SK-N-MC (cell line): ENCODE measurements at regions not wholly inside any gene's neighbourhood (a gene's known extent, or its start where the extent isn't known, plus 50 kb on each side); places are given as distances from the start of the nearest gene placed in this dataset.

Experiments used
- DNase-seq: peaks from one replicate; pipeline ENCODE4 v3.0.0-alpha.2; 2011; ENCODE audit warnings: low read depth, low spot score
- H3K27ac ChIP-seq: fragments of 200-600 bp; sonication (generic); 2 replicates; pipeline ENCODE4 v1.5.1; 2016; ENCODE audit warnings: mixed run types
- H3K36me3 ChIP-seq: fragments of 200-600 bp; sonication (generic); 2 replicates; pipeline ENCODE4 v1.6.1; 2017; ENCODE audit warnings: antibody characterized with exemption, low read length, mixed read lengths; ENCODE audit not compliant: insufficient read depth
- H3K4me3 ChIP-seq: fragments of 200-600 bp; sonication (generic); 2 replicates; pipeline ENCODE4 v1.5.1; 2016
- H3K9ac ChIP-seq: fragments of 200-600 bp; sonication (generic); 2 replicates; pipeline ENCODE4 v1.8.0; 2017; ENCODE audit warnings: mixed run types, mixed read lengths; ENCODE audit not compliant: insufficient read length
- H3K9me3 ChIP-seq: fragments of 200-600 bp; sonication (generic); 2 replicates; pipeline ENCODE4 v1.6.1; 2017; ENCODE audit warnings: low read depth, mild to moderate bottlenecking, antibody characterized with exemption, low read length, moderate library complexity, mixed read lengths
- EZH2 ChIP-seq: fragments of 200-600 bp; sonication (generic); IDR thresholded peaks from one replicate; pipeline ENCODE4 v1.6.1; 2017; ENCODE audit warnings: antibody characterized with exemption
- FOXP2 ChIP-seq: optimal IDR thresholded peaks from 2 replicates; pipeline ENCODE3; 2011; ENCODE audit warnings: mild to moderate bottlenecking, moderate library complexity; ENCODE audit not compliant: insufficient read depth; ENCODE audit errors: extremely low read length, control extremely low read depth
- POLR2AphosphoS5 ChIP-seq: IDR thresholded peaks from 2 replicates; pipeline ENCODE4 v1.6.1; 2012; ENCODE audit warnings: mild to moderate bottlenecking, low read depth, low read length, borderline replicate concordance

DNA sequence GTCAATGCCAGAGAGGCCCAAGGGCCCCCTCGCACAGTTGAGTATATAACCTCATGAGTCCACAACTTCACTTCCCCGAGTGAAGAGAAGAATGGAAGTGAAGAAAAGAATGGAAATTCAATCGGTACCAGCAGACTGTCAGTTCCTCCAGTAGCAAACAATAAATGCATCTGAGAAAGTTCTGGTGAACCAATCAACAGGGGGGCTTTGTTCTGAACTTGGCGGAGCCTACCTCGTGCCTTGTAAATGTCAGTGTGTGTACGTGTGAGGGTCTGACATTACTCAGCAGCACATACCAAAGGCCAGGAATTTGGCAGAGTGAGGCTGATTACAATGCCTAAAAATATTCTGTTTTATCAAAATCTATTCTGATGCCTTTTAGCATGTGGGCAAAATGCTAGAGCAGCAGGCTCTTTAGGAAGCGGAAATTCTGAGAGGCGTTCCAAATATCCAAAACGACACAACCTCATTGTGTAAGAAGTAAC lies 238.5 kb downstream of the LTN1 start:
- no peaks in the 10 kb centered on the region for H3K9me3 ChIP-seq
- H3K9ac ChIP-seq: no peak overlapping the region
- H3K27ac ChIP-seq: no peak overlapping the region
- H3K36me3 ChIP-seq: no peaks in the 10 kb centered on the region
- TF ChIP-seq POLR2AphosphoS5 (no peak), EZH2 (no peak), FOXP2 (no peak)
- DNase-seq: no peak
- H3K4me3 ChIP-seq: no peak overlapping the region

GRCh38 chr21:28752131-28752530 lies 240.5 kb downstream of the LTN1 start:
- Histone ChIP-seq H3K9me3 (no peaks in the 10 kb centered on the region), H3K36me3 (no peaks in the 10 kb centered on the region), H3K27ac (no peak overlapping the region), H3K9ac (no peak overlapping the region), H3K4me3 (no peak overlapping the region)
- no peak for DNase-seq
- TF ChIP-seq FOXP2 (no peak), POLR2AphosphoS5 (no peak), EZH2 (no peak)

DNA sequence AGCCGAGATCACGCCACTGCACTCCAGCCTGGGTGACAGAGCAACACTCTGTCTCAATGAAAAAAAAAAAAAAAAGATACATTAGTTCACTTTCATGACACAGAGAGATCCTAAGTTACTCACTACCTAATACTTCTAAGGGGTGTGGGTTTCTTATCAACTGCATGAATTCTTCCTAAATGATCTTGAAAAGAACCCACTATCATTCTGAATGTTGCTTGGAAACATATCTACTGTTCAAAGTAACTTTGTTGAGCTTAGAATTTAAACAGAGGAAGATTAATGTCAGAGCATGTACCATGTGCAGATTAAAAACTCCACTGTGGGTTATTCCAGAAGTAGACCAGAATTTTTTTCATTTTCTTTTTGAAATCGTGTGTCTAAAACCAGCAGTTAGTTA lies 241.5 kb downstream of the LTN1 start:
- no peak for DNase-seq
- H3K4me3 ChIP-seq: no peak overlapping the region
- H3K9me3 ChIP-seq: no peaks in the 10 kb centered on the region
- TF ChIP-seq POLR2AphosphoS5 (no peak), FOXP2 (no peak), EZH2 (no peak)
- H3K36me3 ChIP-seq: no peaks in the 10 kb centered on the region
- H3K27ac ChIP-seq: no peak overlapping the region
- no peak overlapping the region for H3K9ac ChIP-seq

DNA sequence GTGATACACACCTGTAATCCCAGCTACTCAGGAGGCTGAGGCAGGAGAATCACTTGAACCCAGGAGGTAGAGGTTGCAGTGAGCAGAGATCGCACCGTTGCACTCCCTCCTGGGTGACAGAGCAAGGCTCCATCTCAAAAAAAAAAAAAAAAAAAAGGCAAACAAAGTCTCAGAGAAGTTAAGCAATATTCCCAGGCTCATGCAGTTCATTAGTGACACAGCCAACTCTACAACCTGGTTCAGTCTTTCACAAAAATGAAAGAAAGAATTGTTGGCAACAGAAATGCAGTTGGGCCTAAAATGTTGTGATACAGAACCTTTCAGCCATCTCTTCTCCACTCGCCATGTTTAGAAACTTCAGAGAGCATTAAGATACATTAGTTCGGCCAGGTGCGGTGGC lies 242.1 kb downstream of the LTN1 start:
- H3K27ac ChIP-seq: no peak overlapping the region
- no peak overlapping the region for H3K9ac ChIP-seq
- TF ChIP-seq POLR2AphosphoS5: no peak
- TF ChIP-seq FOXP2: no peak
- no peak for TF ChIP-seq EZH2
- DNase-seq: no peak
- H3K9me3 ChIP-seq: no peaks in the 10 kb centered on the region
- H3K4me3 ChIP-seq: no peak overlapping the region
- H3K36me3 ChIP-seq: no peaks in the 10 kb centered on the region

DNA sequence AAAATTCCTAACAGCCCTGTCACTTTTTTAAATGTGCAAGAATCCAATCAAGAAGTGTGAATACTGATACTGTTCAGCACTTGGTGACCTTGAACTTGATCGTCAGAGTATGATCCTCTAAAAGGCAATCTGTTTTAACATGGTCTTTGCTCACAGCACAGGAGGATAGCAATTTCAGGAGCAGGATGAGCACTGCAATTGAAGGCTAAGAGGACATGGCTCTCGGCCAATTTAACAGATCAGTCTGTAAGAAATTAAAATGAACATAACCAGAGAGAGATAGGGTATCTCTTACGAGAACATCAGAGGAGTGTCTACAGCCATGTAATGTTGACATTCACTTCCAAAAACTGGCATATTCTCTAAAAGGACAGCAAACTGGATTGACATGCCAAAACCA lies 243.1 kb downstream of the LTN1 start:
- no peak for DNase-seq
- Histone ChIP-seq H3K9ac (no peak overlapping the region), H3K27ac (no peak overlapping the region), H3K36me3 (no peaks in the 10 kb centered on the region), H3K4me3 (no peak overlapping the region), H3K9me3 (no peaks in the 10 kb centered on the region)
- TF ChIP-seq FOXP2 (no peak), EZH2 (no peak), POLR2AphosphoS5 (no peak)

GRCh38 chr21:28747464-28747863 lies 245.2 kb downstream of the LTN1 start:
- H3K4me3 ChIP-seq: no peak overlapping the region
- H3K9me3 ChIP-seq: no peaks in the 10 kb centered on the region
- no peak overlapping the region for H3K9ac ChIP-seq
- H3K36me3 ChIP-seq: no peaks in the 10 kb centered on the region
- DNase-seq: no peak
- H3K27ac ChIP-seq: no peak overlapping the region
- no peak for TF ChIP-seq EZH2
- TF ChIP-seq POLR2AphosphoS5: no peak
- no peak for TF ChIP-seq FOXP2

DNA sequence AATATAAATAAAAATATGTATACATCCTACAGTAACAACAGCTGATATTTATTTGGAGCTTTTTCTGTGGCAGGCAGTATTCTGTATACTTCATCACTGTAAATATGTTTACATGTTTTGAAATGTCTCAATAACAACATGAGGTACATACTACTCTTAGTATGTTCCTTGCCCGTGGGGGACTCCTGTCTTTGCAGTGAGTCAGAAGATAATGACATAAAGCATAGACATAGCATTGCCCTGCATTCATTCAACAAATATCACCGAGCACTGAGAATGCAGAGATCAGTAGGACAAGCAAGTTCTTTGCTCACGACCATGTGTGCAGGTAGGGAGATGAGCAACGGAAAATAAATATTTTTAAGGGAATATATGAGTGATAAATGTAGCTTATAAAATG lies 246.5 kb downstream of the LTN1 start:
- H3K27ac ChIP-seq: no peak overlapping the region
- H3K9ac ChIP-seq: no peak overlapping the region
- DNase-seq: no peak
- TF ChIP-seq EZH2 (no peak), FOXP2 (no peak), POLR2AphosphoS5 (no peak)
- no peaks in the 10 kb centered on the region for H3K9me3 ChIP-seq
- H3K4me3 ChIP-seq: no peak overlapping the region
- no peaks in the 10 kb centered on the region for H3K36me3 ChIP-seq

GRCh38 chr21:28745131-28746016 lies 247.3 kb downstream of the LTN1 start:
- peak overlapping the region; percentile 65 for H3K9ac ChIP-seq
- H3K9me3 ChIP-seq: no peaks in the 10 kb centered on the region
- H3K27ac ChIP-seq: no peak overlapping the region
- H3K36me3 ChIP-seq: no peaks in the 10 kb centered on the region
- TF ChIP-seq EZH2: no peak
- no peak for TF ChIP-seq FOXP2
- no peak for TF ChIP-seq POLR2AphosphoS5
- DNase-seq: peak; percentile 84
- peak overlapping the region; percentile 82 for H3K4me3 ChIP-seq

DNA sequence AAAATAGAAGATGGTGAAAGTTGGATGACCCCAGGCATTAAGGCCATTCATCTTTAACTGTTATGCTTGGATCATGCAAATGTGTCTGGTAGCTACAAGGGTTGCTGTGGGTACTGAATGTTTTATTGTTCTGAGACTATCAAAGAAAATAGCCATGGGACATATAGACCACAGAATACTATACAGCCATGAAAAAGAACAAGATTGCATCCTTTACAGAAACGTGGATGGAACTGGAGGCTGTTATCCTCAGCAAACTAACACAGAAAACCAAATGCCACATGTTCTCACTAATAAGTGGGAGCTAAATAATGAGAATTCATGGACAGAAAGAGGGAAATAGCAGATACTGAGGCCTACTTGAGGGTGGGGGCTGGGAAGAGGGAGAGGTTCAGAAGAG lies 249.0 kb downstream of the LTN1 start:
- Histone ChIP-seq H3K27ac (no peak overlapping the region), H3K36me3 (no peaks in the 10 kb centered on the region), H3K4me3 (no peak overlapping the region), H3K9ac (no peak overlapping the region), H3K9me3 (no peaks in the 10 kb centered on the region)
- TF ChIP-seq POLR2AphosphoS5: no peak
- TF ChIP-seq FOXP2: no peak
- no peak for TF ChIP-seq EZH2
- DNase-seq: no peak
